ENCODE measurements at regions not wholly inside any gene's neighbourhood (a gene's known extent, or its start where the extent isn't known, plus 50 kb on each side); places are given as distances from the start of the nearest gene placed in this dataset.
"Not testable (repeated sequence)": the region's sequence is repeated elsewhere in the genome, so short reads cannot be mapped to it uniquely, and the experiment has no call there.

- peaks cover 43% of the 10 kb centered on the region for H3K9me3 Mint-ChIP-seq
- peaks cover 3% of the 10 kb centered on the region; the same call in 1 of the 2 replicates for H3K36me3 Mint-ChIP-seq (ENCODE audit: low read depth)
- DNase-seq = no peak
- peaks cover 1% of the 10 kb centered on the region; the same call in 1 of the 2 replicates for H3K27me3 Mint-ChIP-seq (ENCODE audit: insufficient read depth)
- no peak overlapping the region for H3K27ac Mint-ChIP-seq
- no peak for TF ChIP-seq CTCF (IDR thresholded peaks at IDR 0.05)
- no peak overlapping the region for H3K4me3 Mint-ChIP-seq
- no peaks in the 10 kb centered on the region for H3K4me1 Mint-ChIP-seq (ENCODE audit: low read depth)
Measured at GRCh38 chr13:87582399-87582798, 88.8 kb upstream of the SLITRK5 start.

- H3K27me3 Mint-ChIP-seq (ENCODE audit: insufficient read depth) = peaks cover 2% of the 10 kb centered on the region; the same call in 1 of the 2 replicates
- no peak overlapping the region for H3K4me3 Mint-ChIP-seq
- no peak for TF ChIP-seq CTCF (IDR thresholded peaks at IDR 0.05)
- no peak overlapping the region for H3K27ac Mint-ChIP-seq
- H3K9me3 Mint-ChIP-seq = peaks cover 40% of the 10 kb centered on the region
- DNase-seq = no peak
- no peaks in the 10 kb centered on the region for H3K4me1 Mint-ChIP-seq (ENCODE audit: low read depth)
- H3K36me3 Mint-ChIP-seq (ENCODE audit: low read depth) = no peaks in the 10 kb centered on the region
Measured at GRCh38 chr13:87590518-87590917, 80.7 kb upstream of the SLITRK5 start.

GRCh38 chr13:87604437-87604836 lies 66.7 kb upstream of the SLITRK5 start:
- not testable (repeated sequence) for H3K4me3 Mint-ChIP-seq; H3K36me3 Mint-ChIP-seq (ENCODE audit: low read depth); H3K27ac Mint-ChIP-seq; H3K4me1 Mint-ChIP-seq (ENCODE audit: low read depth); H3K27me3 Mint-ChIP-seq (ENCODE audit: insufficient read depth); DNase-seq
- peaks cover 34% of the 10 kb centered on the region for H3K9me3 Mint-ChIP-seq

- TF ChIP-seq CTCF (IDR thresholded peaks at IDR 0.05) = no peak
- peaks cover 38% of the 10 kb centered on the region for H3K9me3 Mint-ChIP-seq
- no peaks in the 10 kb centered on the region; the same call in 1 of the 2 replicates for H3K36me3 Mint-ChIP-seq (ENCODE audit: low read depth)
- no peak for DNase-seq
- H3K4me1 Mint-ChIP-seq (ENCODE audit: low read depth) = no peaks in the 10 kb centered on the region
- H3K4me3 Mint-ChIP-seq = no peak overlapping the region
- H3K27ac Mint-ChIP-seq = no peak overlapping the region
- H3K27me3 Mint-ChIP-seq (ENCODE audit: insufficient read depth) = no peaks in the 10 kb centered on the region
Measured at GRCh38 chr13:87607266-87607665, 63.9 kb upstream of the SLITRK5 start.

- H3K27me3 Mint-ChIP-seq (ENCODE audit: insufficient read depth) = no peaks in the 10 kb centered on the region
- no peaks in the 10 kb centered on the region for H3K36me3 Mint-ChIP-seq (ENCODE audit: low read depth)
- no peaks in the 10 kb centered on the region for H3K4me1 Mint-ChIP-seq (ENCODE audit: low read depth)
- peaks cover 9% of the 10 kb centered on the region; the same call in 1 of the 2 replicates for H3K9me3 Mint-ChIP-seq
- no peak for DNase-seq
- H3K27ac Mint-ChIP-seq = no peak overlapping the region
- H3K4me3 Mint-ChIP-seq = no peak overlapping the region
- no peak for TF ChIP-seq CTCF (IDR thresholded peaks at IDR 0.05)
Measured at GRCh38 chr13:87614276-87614675, 56.9 kb upstream of the SLITRK5 start.
